HG03139 (cell line): ENCODE measurements at regions not wholly inside any gene's neighbourhood (a gene's known extent, or its start where the extent isn't known, plus 50 kb on each side); places are given as distances from the start of the nearest gene placed in this dataset.
"Not testable (repeated sequence)": the region's sequence is repeated elsewhere in the genome, so short reads cannot be mapped to it uniquely, and the experiment has no call there.

ENCODE experiments used
- ATAC-seq: cut with Tn5 transposase; IDR thresholded peaks from one replicate; pipeline ENCODE4 v1.9.1; 2021; ENCODE audit not compliant: unreplicated experiment

- ATAC-seq = no peak
Measured at GRCh38 chr1:60569189-60569588, 495.6 kb upstream of the C1orf87 start.

- ATAC-seq = no peak
Measured at GRCh38 chr1:60567256-60567655, 493.7 kb upstream of the C1orf87 start.

- ATAC-seq = no peak
Measured at GRCh38 chr1:60564916-60565750, 491.6 kb upstream of the C1orf87 start.

- no peak for ATAC-seq
Measured at GRCh38 chr1:60563777-60564535, 490.4 kb upstream of the C1orf87 start.

GRCh38 chr1:60562740-60563139, 489.2 kb upstream of the C1orf87 start:
- no peak for ATAC-seq

GRCh38 chr1:60560701-60561100, 487.1 kb upstream of the C1orf87 start:
- no peak for ATAC-seq

GRCh38 chr1:60558236-60558635, 484.7 kb upstream of the C1orf87 start:
- no peak for ATAC-seq

- ATAC-seq = no peak
Measured at GRCh38 chr1:60553730-60554129, 480.2 kb upstream of the C1orf87 start.

GRCh38 chr1:60547821-60548220, 474.3 kb upstream of the C1orf87 start:
- no peak for ATAC-seq

GRCh38 chr1:60541831-60542532, 468.4 kb upstream of the C1orf87 start:
- no peak for ATAC-seq

GRCh38 chr1:60540141-60540540, 466.6 kb upstream of the C1orf87 start:
- no peak for ATAC-seq

- no peak for ATAC-seq
Measured at GRCh38 chr1:60535713-60536112, 462.1 kb upstream of the C1orf87 start.

GRCh38 chr1:60527567-60527966, 454.0 kb upstream of the C1orf87 start:
- ATAC-seq = no peak

GRCh38 chr1:60516996-60517395, 443.4 kb upstream of the C1orf87 start:
- no peak for ATAC-seq

GRCh38 chr1:60510162-60510561, 436.6 kb upstream of the C1orf87 start:
- no peak for ATAC-seq

- ATAC-seq = no peak
Measured at GRCh38 chr1:60504206-60504840, 430.8 kb upstream of the C1orf87 start.

GRCh38 chr1:60503266-60503925, 429.8 kb upstream of the C1orf87 start:
- no peak for ATAC-seq

- no peak for ATAC-seq
Measured at GRCh38 chr1:60502506-60502905, 428.9 kb upstream of the C1orf87 start.

GRCh38 chr1:60489916-60490480, 416.4 kb upstream of the C1orf87 start:
- not testable (repeated sequence) for ATAC-seq

- no peak for ATAC-seq
Measured at GRCh38 chr1:60488847-60489246, 415.3 kb upstream of the C1orf87 start.
